GM23338 (cell line): ENCODE measurements at regions not wholly inside any gene's neighbourhood (a gene's known extent, or its start where the extent isn't known, plus 50 kb on each side); places are given as distances from the start of the nearest gene placed in this dataset.

ENCODE experiments used
- ATAC-seq: fragments of 200-7000 bp; cut with Tn5 transposase; 3 replicates; pipeline ENCODE4 v1.9.1; 2020
- DNase-seq: peaks from one replicate; pipeline ENCODE4 v3.0.0-alpha.2; 2015; ENCODE audit warnings: low spot score
- H2AFZ ChIP-seq: fragments of 200-600 bp; sonication (generic); 2 replicates; pipeline ENCODE4 v1.8.0; 2016; ENCODE audit warnings: antibody characterized with exemption, mild to moderate bottlenecking, moderate library complexity
- H3F3A ChIP-seq: fragments of 200-600 bp; sonication (generic); replicated peaks from 2 replicates; pipeline ENCODE4 v1.8.0; 2017; ENCODE audit warnings: antibody characterized with exemption, mixed run types, low read depth
- H3K27ac ChIP-seq: fragments of 200-600 bp; sonication (generic); 2 replicates; pipeline ENCODE4 v1.6.1; 2016; ENCODE audit warnings: low read depth
- H3K27me3 ChIP-seq: fragments of 200-600 bp; sonication (generic); 2 replicates; pipeline ENCODE4 v1.8.0; 2016; ENCODE audit warnings: mild to moderate bottlenecking, mixed run types, moderate library complexity; ENCODE audit not compliant: insufficient read depth
- H3K36me3 ChIP-seq: fragments of 200-600 bp; sonication (generic); 2 replicates; pipeline ENCODE4 v1.8.0; 2016; ENCODE audit warnings: mild to moderate bottlenecking; ENCODE audit not compliant: insufficient read depth
- H3K4me1 ChIP-seq: fragments of 200-600 bp; sonication (generic); 2 replicates; pipeline ENCODE4 v1.8.0; 2016; ENCODE audit warnings: mild to moderate bottlenecking, moderate library complexity; ENCODE audit not compliant: insufficient read depth
- H3K4me2 ChIP-seq: fragments of 200-600 bp; sonication (generic); 2 replicates; pipeline ENCODE4 v1.7.1; 2017; ENCODE audit warnings: mixed run types
- H3K4me3 ChIP-seq: fragments of 200-600 bp; sonication (generic); 2 replicates; pipeline ENCODE4 v1.6.1; 2016; ENCODE audit warnings: mixed run types
- H3K79me2 ChIP-seq: fragments of 200-600 bp; sonication (generic); replicated peaks from 2 replicates; pipeline ENCODE4 v1.8.0; 2017; ENCODE audit warnings: mild to moderate bottlenecking; ENCODE audit not compliant: insufficient read depth
- H3K9me2 ChIP-seq: fragments of 200-600 bp; sonication (generic); 2 replicates; pipeline ENCODE4 v1.8.0; 2017; ENCODE audit not compliant: insufficient read depth
- H4K20me1 ChIP-seq: fragments of 200-600 bp; sonication (generic); replicated peaks from 2 replicates; pipeline ENCODE4 v1.8.0; 2017; ENCODE audit warnings: mild to moderate bottlenecking; ENCODE audit not compliant: insufficient read depth
- H3K27ac Mint-ChIP-seq: 2 replicates; pipeline ENCODE4 v1.8.0; 2020; ENCODE audit warnings: inconsistent platforms, mild to moderate bottlenecking, moderate library complexity, mixed read lengths
- H3K27me3 Mint-ChIP-seq: 3 replicates; pipeline ENCODE4 v1.8.0; 2022; ENCODE audit warnings: low read depth, mild to moderate bottlenecking, moderate library complexity, mixed read lengths, inconsistent platforms; ENCODE audit not compliant: insufficient read depth, poor library complexity
- H3K36me3 Mint-ChIP-seq: 3 replicates; pipeline ENCODE4 v1.8.0; 2021; ENCODE audit warnings: low read depth, mild to moderate bottlenecking, inconsistent platforms, moderate library complexity, mixed read lengths
- H3K4me1 Mint-ChIP-seq: 3 replicates; pipeline ENCODE4 v1.8.0; 2020; ENCODE audit warnings: mild to moderate bottlenecking, inconsistent platforms, mixed read lengths
- H3K4me3 Mint-ChIP-seq: 3 replicates; pipeline ENCODE4 v1.8.0; 2021; ENCODE audit warnings: moderate library complexity, mild to moderate bottlenecking, inconsistent platforms, mixed read lengths
- H3K9me3 Mint-ChIP-seq: 3 replicates; pipeline ENCODE4 v1.8.0; 2020; ENCODE audit warnings: moderate library complexity, mild to moderate bottlenecking, inconsistent platforms, mixed read lengths
- CREB1 ChIP-seq: fragments of 250-450 bp; sonication (Bioruptor Pico); IDR thresholded peaks from 2 replicates; pipeline ENCODE4 v1.5.0; 2020; ENCODE audit warnings: low read depth, mild to moderate bottlenecking, moderate library complexity
- CTCF ChIP-seq, 2 experiments: fragments of 200-600 bp in 1 of 2; sonication (generic) in 1 of 2; conservative IDR thresholded peaks; 2 replicates each; pipeline versions ENCODE4 v1.5.1 to v1.6.1; 2016 to 2017; ENCODE audit warnings: antibody characterized with exemption in 2 of 2, low read depth in 2 of 2, mild to moderate bottlenecking in 2 of 2, moderate library complexity in 1 of 2
- ETS1 ChIP-seq: IDR thresholded peaks from 2 replicates; pipeline ENCODE4 v1.6.1; 2016; ENCODE audit warnings: antibody characterized with exemption
- EZH2 ChIP-seq: fragments of 200-600 bp; sonication (generic); IDR thresholded peaks from one replicate; pipeline ENCODE4 v1.8.0; 2017; ENCODE audit warnings: antibody characterized with exemption, mild to moderate bottlenecking, low read depth; ENCODE audit not compliant: unreplicated experiment
- JUNB ChIP-seq: IDR thresholded peaks from one replicate; pipeline ENCODE4 v1.6.1; 2016; ENCODE audit warnings: antibody characterized with exemption; ENCODE audit not compliant: unreplicated experiment
- NANOG ChIP-seq: IDR thresholded peaks from 2 replicates; pipeline ENCODE4 v1.6.1; 2016; ENCODE audit warnings: antibody characterized with exemption, borderline replicate concordance
- POLR2AphosphoS5 ChIP-seq: IDR thresholded peaks from 2 replicates; pipeline ENCODE4 v1.6.1; 2016; ENCODE audit warnings: antibody characterized with exemption, low read depth
- REST ChIP-seq: IDR thresholded peaks from one replicate; pipeline ENCODE4 v1.6.1; 2018; ENCODE audit warnings: antibody characterized with exemption; ENCODE audit not compliant: unreplicated experiment
- STAT1 ChIP-seq: IDR thresholded peaks from one replicate; pipeline ENCODE4 v1.6.1; 2016; ENCODE audit warnings: antibody characterized with exemption; ENCODE audit not compliant: unreplicated experiment
- ZNF114 ChIP-seq: fragments of 250-450 bp; sonication (Bioruptor Pico); IDR thresholded peaks from 2 replicates; pipeline ENCODE4 v1.5.0; 2020; ENCODE audit warnings: mild to moderate bottlenecking, moderate library complexity
- ZNF331 ChIP-seq: fragments of 250-450 bp; sonication (Bioruptor Pico); IDR thresholded peaks from 2 replicates; pipeline ENCODE4 v1.5.0; 2020; ENCODE audit warnings: low read depth, mild to moderate bottlenecking, moderate library complexity
- ZNF462 ChIP-seq: fragments of 250-450 bp; sonication (Bioruptor Pico); IDR thresholded peaks from 2 replicates; pipeline ENCODE4 v1.5.0; 2020; ENCODE audit warnings: mild to moderate bottlenecking, moderate library complexity

- H3K27me3 Mint-ChIP-seq: no peaks in the 10 kb centered on the region
- no peak overlapping the region for H3K4me2 ChIP-seq
- no peak overlapping the region for H3K27ac ChIP-seq
- H3K79me2 ChIP-seq: no peaks in the 10 kb centered on the region
- no peaks in the 10 kb centered on the region for H3K4me1 ChIP-seq
- TF ChIP-seq JUNB (no peak), ZNF331 (CRISPR knock-in tag) (no peak), CTCF (conservative IDR thresholded peaks at IDR 0.05; ENCODE audit: low read depth in 2 of 2) (no peak), ZNF462 (CRISPR knock-in tag) (no peak), STAT1 (no peak), ZNF114 (CRISPR knock-in tag) (no peak), EZH2 (no peak), ETS1 (no peak), REST (no peak), POLR2AphosphoS5 (no peak), NANOG (no peak), CREB1 (CRISPR knock-in tag) (no peak)
- no peaks in the 10 kb centered on the region for H3K4me1 Mint-ChIP-seq
- H3K9me3 Mint-ChIP-seq: peaks cover 21% of the 10 kb centered on the region
- no peak overlapping the region for H3K4me3 Mint-ChIP-seq
- no peaks in the 10 kb centered on the region for H3K27me3 ChIP-seq
- peaks cover 4% of the 10 kb centered on the region; the same call in 1 of the 2 replicates for H3K36me3 ChIP-seq
- DNase-seq (no peak), ATAC-seq (no peak)
- no peaks in the 10 kb centered on the region for H4K20me1 ChIP-seq
- peaks cover 11% of the 10 kb centered on the region for H3K36me3 Mint-ChIP-seq
- no peak overlapping the region for H2AFZ ChIP-seq
- H3K4me3 ChIP-seq: no peak overlapping the region
- H3K27ac Mint-ChIP-seq: no peak overlapping the region
- H3F3A ChIP-seq: no peaks in the 10 kb centered on the region
- H3K9me2 ChIP-seq: peaks cover 3% of the 10 kb centered on the region; the same call in 1 of the 2 replicates
Measured at GRCh38 chr11:29027436-29027835, 919.2 kb downstream of the METTL15 start.
